D721Med (cell line): ENCODE measurements at regions not wholly inside any gene's neighbourhood (a gene's known extent, or its start where the extent isn't known, plus 50 kb on each side); places are given as distances from the start of the nearest gene placed in this dataset.

Experiments used
- DNase-seq: peaks from one replicate; pipeline ENCODE4 v3.0.0; 2011; ENCODE audit warnings: low spot score; ENCODE audit not compliant: insufficient read length
- FAIRE-seq: peaks from 2 replicates; lab custom pipeline; 2011; peaks lifted over from hg19 to GRCh38; lab: Jason Lieb, UNC
- CTCF ChIP-seq: IDR thresholded peaks from 2 replicates; pipeline ENCODE4 v1.5.1; 2012; ENCODE audit warnings: mild to moderate bottlenecking, control low read depth; ENCODE audit not compliant: insufficient read depth; ENCODE audit errors: missing control alignments

GRCh38 chr9:86816366-86816765 lies 130.9 kb downstream of the GAS1 start:
- FAIRE-seq (no peak), DNase-seq (no peak)
- TF ChIP-seq CTCF = no peak

DNA sequence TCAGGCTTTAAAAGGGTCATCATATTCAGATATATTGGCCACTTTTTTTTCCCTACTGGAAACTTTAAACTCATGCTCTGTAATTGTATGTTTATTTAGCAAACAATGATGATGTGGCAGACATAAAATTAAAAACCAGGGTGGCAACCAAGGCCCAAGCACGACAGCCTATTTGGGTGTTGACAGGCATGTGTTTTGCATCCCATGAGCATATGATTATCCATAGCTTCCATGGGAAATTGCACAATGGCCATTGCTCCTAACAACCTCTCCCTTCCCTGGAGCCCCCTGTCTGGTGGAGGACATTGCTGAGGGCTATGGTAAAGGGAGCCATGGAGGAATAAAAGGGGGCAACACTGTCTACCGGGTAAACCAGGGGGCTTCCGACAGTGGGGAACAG lies 134.7 kb downstream of the GAS1 start:
- FAIRE-seq (no peak), DNase-seq (no peak)
- TF ChIP-seq CTCF = no peak

- no peak for FAIRE-seq
- DNase-seq = no peak
- no peak for TF ChIP-seq CTCF
These were observed 137.4 kb downstream of the GAS1 start for GRCh38 chr9:86809759-86810367.

GRCh38 chr9:86809151-86809550 lies 138.2 kb downstream of the GAS1 start:
- DNase-seq = no peak

GRCh38 chr9:86807367-86807976 lies 139.8 kb downstream of the GAS1 start:
- TF ChIP-seq CTCF = no peak
- DNase-seq (no peak), FAIRE-seq (no peak)

More at GRCh38 chr9:86809151-86809550, 138.2 kb downstream of the GAS1 start:
- TF ChIP-seq CTCF = no peak
- FAIRE-seq = no peak

DNA sequence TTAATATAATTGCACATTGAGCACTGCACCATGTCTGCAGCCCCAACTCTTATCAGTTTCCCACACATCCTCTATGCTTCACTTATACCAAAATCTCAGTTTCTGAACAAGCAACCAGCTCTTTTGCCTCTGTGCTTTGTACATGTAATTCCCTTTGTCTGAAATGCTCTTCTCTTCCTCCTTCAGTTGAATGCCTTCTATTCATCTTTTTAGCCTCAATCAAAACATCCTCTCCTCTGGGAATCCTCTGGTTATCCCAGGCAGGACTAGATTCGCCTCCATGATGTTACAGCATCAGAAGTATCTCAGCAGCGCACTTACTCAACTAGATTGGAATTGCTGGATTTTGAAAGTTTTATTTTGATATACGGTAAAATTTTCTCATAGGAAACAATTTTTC lies 143.3 kb downstream of the GAS1 start:
- no peak for TF ChIP-seq CTCF
- FAIRE-seq = no peak
- DNase-seq = no peak
